Dedifferentiated amniotic fluid mesenchymal stem cell (primary cell): ENCODE measurements at regions not wholly inside any gene's neighbourhood (a gene's known extent, or its start where the extent isn't known, plus 50 kb on each side); places are given as distances from the start of the nearest gene placed in this dataset.
A peak's percentile ranks its signal among the peaks of the same experiment; 100 is the strongest.

Experiments
- DNase-seq: peaks from one replicate; pipeline ENCODE4 v3.0.0-alpha.2; 2016; ENCODE audit errors: extremely low spot score

GRCh38 chr3:66165660-66166059 lies 55.1 kb upstream of the SLC25A26 start:
- DNase-seq = no peak

GRCh38 chr3:66164155-66164554 lies 56.6 kb upstream of the SLC25A26 start:
- no peak for DNase-seq

- no peak for DNase-seq
Measured at GRCh38 chr3:66163222-66163621, 57.6 kb upstream of the SLC25A26 start.

- DNase-seq = no peak
Measured at GRCh38 chr3:66162766-66163165, 58.0 kb upstream of the SLC25A26 start.

DNA sequence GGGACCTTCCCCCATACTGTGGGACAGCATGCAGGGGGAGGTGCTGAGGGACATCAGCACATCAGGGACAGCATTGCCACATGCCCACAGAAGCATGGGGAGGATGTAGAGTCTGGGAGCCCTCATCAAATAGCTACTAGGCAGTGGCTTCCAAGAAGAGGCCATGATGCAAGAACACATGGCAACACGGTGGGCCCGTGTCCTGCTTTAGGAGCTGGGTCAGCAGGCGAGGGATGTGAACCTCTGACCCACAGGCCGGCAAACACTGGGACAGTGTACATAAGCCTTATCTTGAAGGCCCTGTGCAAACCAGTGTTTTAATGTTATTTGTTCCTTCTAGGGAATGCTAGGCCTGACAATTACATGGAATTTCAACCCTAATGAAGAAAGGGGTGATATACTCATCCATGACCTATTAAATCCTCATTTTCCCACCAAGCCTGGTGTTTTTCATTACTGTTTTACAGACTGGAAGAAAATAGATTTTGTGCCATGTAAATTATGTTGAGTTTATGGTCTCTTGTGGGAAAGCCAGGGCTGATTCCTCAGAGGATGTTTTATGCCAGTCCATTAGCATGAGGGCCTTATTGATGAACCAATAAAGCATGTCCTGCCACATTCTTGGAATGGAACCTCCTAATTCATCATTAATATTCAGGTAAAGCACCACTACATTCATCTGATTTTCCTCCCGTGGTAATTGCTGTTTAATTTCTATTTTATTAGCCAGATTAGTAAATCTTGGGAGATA lies 61.7 kb upstream of the SLC25A26 start:
- no peak for DNase-seq

GRCh38 chr3:66154444-66154861 lies 66.3 kb upstream of the SLC25A26 start:
- no peak for DNase-seq

DNA sequence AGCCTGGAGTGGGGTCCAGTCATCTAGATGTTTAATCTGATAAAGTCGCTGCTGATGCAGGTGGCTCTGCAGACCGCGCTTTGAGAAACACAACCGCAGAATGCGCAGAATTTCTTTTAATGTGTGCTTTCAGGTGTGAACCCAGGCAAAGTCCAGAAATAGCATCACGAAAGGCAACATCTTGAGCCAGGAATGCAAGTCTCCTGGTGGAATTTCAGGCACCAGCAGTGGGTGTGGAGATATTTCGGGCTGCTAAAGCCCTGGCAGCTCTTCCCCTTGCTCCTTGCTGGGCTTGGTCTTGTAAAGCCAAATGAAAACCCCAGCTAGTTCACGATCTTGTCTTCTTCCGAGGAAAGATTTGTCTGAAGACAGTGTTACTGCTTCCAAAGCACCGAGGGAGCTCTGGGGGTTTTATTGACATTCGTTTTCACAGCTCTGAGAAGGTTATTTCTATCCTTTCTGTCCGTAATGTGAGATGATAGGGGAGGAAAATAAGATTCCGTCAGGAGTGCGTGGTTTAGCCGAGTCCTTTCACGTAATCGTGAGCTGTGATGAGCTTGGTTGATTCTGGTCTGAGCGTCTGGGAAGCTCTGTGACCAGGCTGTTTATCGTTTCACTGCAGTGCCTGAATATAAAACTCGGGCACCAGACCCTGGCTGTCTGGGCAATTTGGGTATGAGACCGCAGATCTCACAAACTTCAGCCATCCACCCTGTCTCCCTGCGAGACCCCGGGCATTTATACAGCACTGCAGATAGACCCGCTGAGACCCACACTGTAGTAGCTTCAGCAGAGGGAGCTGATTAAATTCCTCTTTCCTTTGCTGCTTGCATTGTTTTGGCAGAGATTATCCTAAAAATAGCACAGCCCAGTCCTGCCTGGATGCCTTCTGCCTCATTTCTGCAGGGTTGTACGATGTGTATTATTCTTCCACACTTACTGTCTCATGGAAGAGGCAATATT lies 67.0 kb upstream of the SLC25A26 start:
- peak; percentile 34 for DNase-seq

DNA sequence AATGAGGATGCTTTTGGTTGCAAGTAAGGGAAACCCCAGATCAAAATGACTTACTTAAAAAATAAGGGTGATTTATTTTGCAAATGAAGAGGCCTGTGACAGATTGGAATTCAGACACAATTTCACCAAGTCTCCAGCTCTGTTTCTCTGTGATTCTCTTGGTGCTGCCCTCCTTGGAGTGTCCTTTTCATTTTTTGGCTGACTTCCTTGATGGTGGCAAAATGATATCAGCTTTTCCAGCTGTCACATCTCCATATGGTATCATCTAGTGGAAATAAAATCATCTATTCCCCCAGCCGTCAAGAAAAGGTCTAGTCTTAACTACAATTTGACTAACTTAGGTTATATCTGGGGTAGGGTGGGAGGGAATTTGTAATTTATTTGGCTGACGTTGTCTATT lies 68.5 kb upstream of the SLC25A26 start:
- no peak for DNase-seq

- DNase-seq = no peak
Measured at GRCh38 chr3:66150977-66151376, 69.8 kb upstream of the SLC25A26 start.

DNA sequence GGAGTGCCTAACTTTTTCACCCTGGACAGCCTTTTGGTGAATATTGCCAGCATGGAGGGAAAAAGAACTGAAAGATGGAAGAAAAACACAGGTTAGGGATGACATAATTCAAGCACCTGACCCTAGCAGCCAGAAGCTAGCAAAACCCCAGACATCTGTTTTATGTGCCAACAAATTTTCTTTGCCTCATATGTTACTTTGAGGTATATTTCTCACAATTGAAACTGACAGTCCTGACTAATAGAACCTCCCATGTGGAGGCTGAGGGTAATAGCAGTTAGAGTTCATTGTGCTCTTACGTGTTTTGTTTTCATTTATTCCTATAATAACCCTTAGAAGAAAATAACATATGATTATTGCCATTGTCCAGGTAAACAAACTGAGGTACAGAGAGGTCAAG lies 71.5 kb upstream of the SLC25A26 start:
- DNase-seq = no peak

GRCh38 chr3:66145408-66145733 lies 75.4 kb upstream of the SLC25A26 start:
- no peak for DNase-seq

- peak; percentile 31 for DNase-seq
Measured at GRCh38 chr3:66144568-66145407, 76.0 kb upstream of the SLC25A26 start.

GRCh38 chr3:66142079-66142478 lies 78.7 kb upstream of the SLC25A26 start:
- DNase-seq = no peak

- DNase-seq = no peak
Measured at GRCh38 chr3:66140743-66141372, 79.9 kb upstream of the SLC25A26 start.

GRCh38 chr3:66140106-66140505 lies 80.7 kb upstream of the SLC25A26 start:
- DNase-seq = no peak

DNA sequence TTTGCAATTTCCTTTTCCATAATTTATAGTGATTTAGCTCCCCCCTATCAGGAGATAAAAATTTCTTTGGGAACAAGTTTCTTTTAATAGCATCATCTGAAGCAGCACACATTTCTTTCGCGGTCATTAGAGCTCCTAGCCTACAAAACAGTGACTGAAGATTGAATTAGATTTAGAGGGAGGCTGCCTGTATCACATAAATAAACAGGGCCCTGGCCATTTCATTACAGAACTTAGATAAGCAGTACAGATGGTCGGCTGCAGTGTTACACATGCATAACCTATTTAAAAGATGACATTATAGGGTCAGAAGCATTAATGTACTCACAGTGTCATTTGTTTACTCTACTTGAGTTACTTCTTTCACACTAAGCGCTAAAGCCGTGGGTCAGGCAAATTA lies 81.4 kb upstream of the SLC25A26 start:
- no peak for DNase-seq

GRCh38 chr3:66138336-66139313 lies 82.2 kb upstream of the SLC25A26 start:
- peak; percentile 77 for DNase-seq

DNA sequence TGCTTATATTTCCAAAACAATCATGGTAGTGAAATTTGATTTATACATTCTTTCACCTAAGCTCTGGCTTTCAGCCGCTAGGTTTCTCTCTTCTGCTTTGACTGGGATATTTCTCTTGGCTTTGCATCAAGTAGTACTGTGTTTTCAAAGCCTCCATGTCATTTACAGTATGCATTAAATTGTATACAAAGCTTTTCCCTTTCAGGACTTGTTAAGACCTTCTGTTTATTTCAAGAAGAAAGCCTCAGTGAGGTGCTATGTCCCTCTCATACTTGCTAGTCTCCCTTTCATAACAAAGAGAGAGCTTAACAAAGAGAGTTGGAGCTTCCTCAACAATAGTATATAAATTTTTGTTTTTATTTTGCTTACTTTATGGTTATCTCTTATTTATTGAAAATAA lies 84.2 kb upstream of the SLC25A26 start:
- no peak for DNase-seq

DNA sequence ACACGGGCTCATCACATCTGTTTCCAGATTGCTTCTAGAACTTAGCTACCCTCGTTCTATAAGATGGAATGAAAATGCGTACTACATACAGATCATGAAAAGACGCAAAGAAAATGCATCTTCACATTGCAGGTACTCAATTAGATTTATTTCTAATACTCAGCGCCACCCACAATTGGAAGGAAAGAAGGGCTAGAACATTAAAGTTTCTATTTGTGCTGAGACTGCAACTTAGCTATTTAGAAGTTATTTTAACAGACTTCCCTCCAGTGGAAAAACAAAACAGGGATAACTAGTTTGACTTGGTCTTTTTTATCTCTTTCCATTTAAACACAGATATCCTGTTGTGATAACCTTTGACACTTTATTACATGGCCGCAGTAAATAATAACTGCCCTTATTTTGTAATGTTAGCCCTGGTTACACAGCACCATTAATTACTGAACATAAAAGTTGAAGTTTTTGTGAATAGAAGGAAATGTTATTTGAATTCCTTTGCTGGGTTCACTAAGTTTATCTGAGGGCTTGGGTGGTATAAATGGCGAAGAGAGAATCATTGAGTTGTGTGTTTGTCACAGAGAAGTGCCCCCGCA lies 86.9 kb upstream of the SLC25A26 start:
- DNase-seq = no peak
